Loucy (cell line): ENCODE measurements at regions not wholly inside any gene's neighbourhood (a gene's known extent, or its start where the extent isn't known, plus 50 kb on each side); places are given as distances from the start of the nearest gene placed in this dataset.
A peak's percentile ranks its signal among the peaks of the same experiment; 100 is the strongest.

Experiments
- CTCF ChIP-seq: fragments of 200-600 bp; sonication (generic); conservative IDR thresholded peaks from 2 replicates; pipeline ENCODE4 v1.5.1; 2014; ENCODE audit warnings: mild to moderate bottlenecking, antibody characterized with exemption, low read length
- EZH2phosphoT487 ChIP-seq: fragments of 200-600 bp; IDR thresholded peaks from 2 replicates; pipeline ENCODE4 v1.6.1; 2018; ENCODE audit warnings: antibody characterized with exemption, mild to moderate bottlenecking, moderate library complexity, borderline replicate concordance

DNA sequence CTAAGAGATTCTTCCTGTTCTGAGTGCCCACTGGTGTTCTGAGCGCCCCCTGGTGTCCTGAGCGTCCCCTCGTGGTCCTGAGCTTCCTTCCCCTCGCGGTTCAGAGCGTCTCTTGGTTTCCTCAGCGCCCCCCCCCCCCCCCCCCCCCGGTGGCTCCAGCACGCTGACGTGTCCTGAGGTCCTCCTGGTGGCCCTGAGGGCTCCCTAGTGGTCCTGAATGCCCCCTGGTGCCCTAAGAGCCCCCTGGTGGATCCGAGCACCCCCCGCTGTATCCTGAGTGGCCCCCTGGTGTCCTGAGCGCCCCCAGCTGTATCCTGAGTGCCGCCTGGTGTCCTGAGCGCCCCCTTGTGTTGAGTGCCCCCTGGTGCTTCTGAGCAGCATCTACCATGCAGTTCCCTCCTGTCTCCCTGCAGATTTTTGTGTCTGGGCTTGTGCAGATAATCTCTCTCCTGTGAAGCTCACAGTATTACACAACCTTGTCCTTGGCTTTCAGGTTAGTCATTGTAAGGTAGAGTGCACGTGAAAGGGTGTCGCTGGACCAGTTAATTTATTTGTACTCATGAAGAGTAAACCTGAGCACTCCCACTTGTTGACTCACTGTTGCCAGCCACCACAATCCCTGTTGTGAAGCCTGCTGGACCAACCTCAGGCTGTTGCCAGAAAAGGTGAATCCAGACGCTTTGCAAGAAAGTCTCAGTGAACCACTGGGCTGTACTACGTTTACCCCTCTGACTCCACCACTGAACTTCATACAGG is 1168.4 kb downstream of the TMEM121 start:
- TF ChIP-seq CTCF (peak; percentile 55; the same call in 1 of the 2 replicates), EZH2phosphoT487 (no peak)
